ENCODE measurements at regions not wholly inside any gene's neighbourhood (a gene's known extent, or its start where the extent isn't known, plus 50 kb on each side); places are given as distances from the start of the nearest gene placed in this dataset.

DNA sequence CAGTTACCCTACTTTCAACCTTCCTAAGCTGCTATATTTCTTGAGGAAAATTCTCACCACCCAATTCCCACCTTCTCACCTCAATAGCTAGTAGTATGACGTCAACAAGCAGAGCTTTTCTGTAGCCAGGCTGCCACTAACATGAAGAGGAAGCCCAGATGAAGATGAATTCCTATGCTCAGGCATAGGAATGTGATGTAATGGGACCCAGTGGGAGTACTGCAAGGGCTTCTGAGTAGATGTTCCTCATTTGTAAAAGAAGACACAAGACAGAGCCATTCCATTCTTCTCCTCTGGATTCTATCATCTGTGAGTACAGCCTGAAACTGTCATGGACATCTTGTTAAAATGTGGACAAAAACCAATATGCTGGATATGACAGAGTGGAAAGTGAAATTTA is 81.6 kb upstream of the KLF3 start:
- no peak overlapping the region for H3K4me3 ChIP-seq (ENCODE audit: low read length)
- no peak overlapping the region for H3K9ac ChIP-seq (ENCODE audit: low read length)
- no peaks in the 10 kb centered on the region for H3K4me1 ChIP-seq (ENCODE audit: low read length)
- H3K27ac ChIP-seq (ENCODE audit: low read length) = no peak overlapping the region
- H3K9me3 ChIP-seq (ENCODE audit: insufficient read depth, low read length) = no peaks in the 10 kb centered on the region
- no peak overlapping the region for H2AFZ ChIP-seq (ENCODE audit: low read depth, low read length)
- H4K20me1 ChIP-seq (ENCODE audit: insufficient read depth, low read length) = no peaks in the 10 kb centered on the region
- H3K27me3 ChIP-seq (ENCODE audit: low read depth, low read length) = peaks cover 15% of the 10 kb centered on the region
- no peak for TF ChIP-seq EZH2phosphoT487 (IDR thresholded peaks at IDR 0.05; ENCODE audit: low read depth)
- TF ChIP-seq, protein P1, sequence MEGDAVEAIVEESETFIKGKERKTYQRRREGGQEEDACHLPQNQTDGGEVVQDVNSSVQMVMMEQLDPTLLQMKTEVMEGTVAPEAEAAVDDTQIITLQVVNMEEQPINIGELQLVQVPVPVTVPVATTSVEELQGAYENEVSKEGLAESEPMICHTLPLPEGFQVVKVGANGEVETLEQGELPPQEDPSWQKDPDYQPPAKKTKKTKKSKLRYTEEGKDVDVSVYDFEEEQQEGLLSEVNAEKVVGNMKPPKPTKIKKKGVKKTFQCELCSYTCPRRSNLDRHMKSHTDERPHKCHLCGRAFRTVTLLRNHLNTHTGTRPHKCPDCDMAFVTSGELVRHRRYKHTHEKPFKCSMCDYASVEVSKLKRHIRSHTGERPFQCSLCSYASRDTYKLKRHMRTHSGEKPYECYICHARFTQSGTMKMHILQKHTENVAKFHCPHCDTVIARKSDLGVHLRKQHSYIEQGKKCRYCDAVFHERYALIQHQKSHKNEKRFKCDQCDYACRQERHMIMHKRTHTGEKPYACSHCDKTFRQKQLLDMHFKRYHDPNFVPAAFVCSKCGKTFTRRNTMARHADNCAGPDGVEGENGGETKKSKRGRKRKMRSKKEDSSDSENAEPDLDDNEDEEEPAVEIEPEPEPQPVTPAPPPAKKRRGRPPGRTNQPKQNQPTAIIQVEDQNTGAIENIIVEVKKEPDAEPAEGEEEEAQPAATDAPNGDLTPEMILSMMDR (IDR thresholded peaks at IDR 0.05; ENCODE audit: low read depth, low read length) = no peak
- H3K36me3 ChIP-seq (replicated peaks; ENCODE audit: low read depth, low read length) = no peaks in the 10 kb centered on the region
- no peak overlapping the region for H3K4me2 ChIP-seq (ENCODE audit: low read length)
- no peaks in the 10 kb centered on the region for H3K79me2 ChIP-seq (ENCODE audit: low read length)

DNA sequence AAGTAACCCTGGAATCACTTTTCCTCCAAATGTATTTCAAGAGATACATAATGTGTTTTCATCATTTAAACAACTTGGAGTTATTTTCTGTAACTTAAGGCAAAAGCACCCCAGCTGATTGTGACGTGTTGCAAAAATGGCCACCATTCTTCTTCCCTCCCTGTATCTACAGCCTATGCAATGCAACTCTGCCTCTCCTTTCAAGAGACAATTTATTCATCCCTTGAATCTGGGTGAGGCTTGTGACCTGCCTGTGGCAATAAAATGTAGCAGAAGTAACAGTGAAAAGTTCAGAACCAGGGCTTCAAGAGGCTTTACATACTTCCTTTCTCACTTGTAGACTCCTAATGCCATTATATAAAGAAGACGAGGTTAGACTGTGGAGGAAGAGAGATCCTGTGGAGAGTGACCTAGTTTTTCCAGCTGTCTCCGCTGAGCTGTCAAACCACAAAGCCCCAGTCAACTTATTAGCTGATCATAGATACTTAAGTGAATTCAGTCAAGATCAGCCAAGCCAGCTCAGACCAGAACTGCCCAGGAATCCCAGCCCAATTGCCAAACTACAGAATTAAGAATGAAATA is 81.0 kb upstream of the KLF3 start:
- Histone ChIP-seq H3K27ac (ENCODE audit: low read length) (no peak overlapping the region), H2AFZ (ENCODE audit: low read depth, low read length) (no peak overlapping the region), H3K4me3 (ENCODE audit: low read length) (no peak overlapping the region), H3K36me3 (replicated peaks; ENCODE audit: low read depth, low read length) (no peaks in the 10 kb centered on the region), H3K27me3 (ENCODE audit: low read depth, low read length) (peaks cover 15% of the 10 kb centered on the region), H3K79me2 (ENCODE audit: low read length) (no peaks in the 10 kb centered on the region), H3K9me3 (ENCODE audit: insufficient read depth, low read length) (no peaks in the 10 kb centered on the region), H3K4me1 (ENCODE audit: low read length) (no peaks in the 10 kb centered on the region), H3K9ac (ENCODE audit: low read length) (no peak overlapping the region), H3K4me2 (ENCODE audit: low read length) (no peak overlapping the region), H4K20me1 (ENCODE audit: insufficient read depth, low read length) (no peaks in the 10 kb centered on the region)
- TF ChIP-seq, protein P1 (IDR thresholded peaks at IDR 0.05; ENCODE audit: low read depth, low read length) = no peak
- no peak for TF ChIP-seq EZH2phosphoT487 (IDR thresholded peaks at IDR 0.05; ENCODE audit: low read depth)

DNA sequence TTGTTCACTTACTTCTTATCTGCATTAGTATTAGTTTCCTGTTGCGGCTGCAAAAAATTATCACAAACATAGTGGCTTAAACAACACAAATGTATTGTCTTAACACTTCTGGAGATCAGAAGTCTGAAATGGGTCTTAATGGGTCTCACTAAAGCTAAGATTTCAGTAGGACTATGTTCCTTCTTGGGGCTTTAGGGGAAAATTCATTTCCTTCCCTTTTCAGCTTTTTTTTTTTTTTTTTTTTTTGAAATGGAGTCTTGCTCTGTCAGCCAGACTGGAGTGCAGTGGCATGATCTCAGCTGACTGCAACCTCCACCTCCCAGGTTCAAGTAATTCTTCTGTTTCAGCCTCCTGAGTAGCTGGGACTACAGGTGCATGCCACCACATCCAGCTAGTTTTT is 78.1 kb upstream of the KLF3 start:
- H2AFZ ChIP-seq (ENCODE audit: low read depth, low read length) = no peak overlapping the region
- H3K27me3 ChIP-seq (ENCODE audit: low read depth, low read length) = peaks cover 15% of the 10 kb centered on the region
- no peak overlapping the region for H3K9ac ChIP-seq (ENCODE audit: low read length)
- H3K4me3 ChIP-seq (ENCODE audit: low read length) = no peak overlapping the region
- no peak overlapping the region for H3K27ac ChIP-seq (ENCODE audit: low read length)
- no peaks in the 10 kb centered on the region for H4K20me1 ChIP-seq (ENCODE audit: insufficient read depth, low read length)
- TF ChIP-seq, protein P1 (IDR thresholded peaks at IDR 0.05; ENCODE audit: low read depth, low read length) = no peak
- no peak for TF ChIP-seq EZH2phosphoT487 (IDR thresholded peaks at IDR 0.05; ENCODE audit: low read depth)
- no peaks in the 10 kb centered on the region for H3K79me2 ChIP-seq (ENCODE audit: low read length)
- no peaks in the 10 kb centered on the region for H3K36me3 ChIP-seq (replicated peaks; ENCODE audit: low read depth, low read length)
- H3K4me1 ChIP-seq (ENCODE audit: low read length) = no peaks in the 10 kb centered on the region
- no peak overlapping the region for H3K4me2 ChIP-seq (ENCODE audit: low read length)
- H3K9me3 ChIP-seq (ENCODE audit: insufficient read depth, low read length) = no peaks in the 10 kb centered on the region

DNA sequence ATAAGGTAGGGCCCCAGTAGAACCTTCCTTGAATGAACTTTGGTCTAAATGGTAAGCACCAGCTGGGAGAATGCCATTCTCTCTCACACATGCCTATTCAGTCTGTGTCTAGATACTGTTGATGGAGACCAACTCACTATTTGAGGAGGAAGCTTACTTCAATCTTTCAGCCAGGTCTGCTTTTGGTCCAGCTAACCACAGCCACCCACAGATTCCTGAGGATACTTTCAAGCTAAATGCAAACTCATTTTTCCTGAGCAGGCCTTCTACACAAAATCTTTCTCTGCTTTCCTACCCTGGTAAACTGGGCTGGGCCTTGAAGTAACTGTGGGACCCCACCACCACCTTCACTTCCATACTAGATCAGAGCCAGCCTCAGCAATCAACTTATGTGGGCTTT is 76.9 kb upstream of the KLF3 start:
- TF ChIP-seq, protein P1 (IDR thresholded peaks at IDR 0.05; ENCODE audit: low read depth, low read length) = no peak
- Histone ChIP-seq H3K4me2 (ENCODE audit: low read length) (no peak overlapping the region), H3K9ac (ENCODE audit: low read length) (no peak overlapping the region), H3K4me3 (ENCODE audit: low read length) (no peak overlapping the region), H3K27me3 (ENCODE audit: low read depth, low read length) (peaks cover 21% of the 10 kb centered on the region), H3K4me1 (ENCODE audit: low read length) (no peaks in the 10 kb centered on the region), H3K9me3 (ENCODE audit: insufficient read depth, low read length) (no peaks in the 10 kb centered on the region), H2AFZ (ENCODE audit: low read depth, low read length) (no peak overlapping the region), H3K36me3 (replicated peaks; ENCODE audit: low read depth, low read length) (no peaks in the 10 kb centered on the region), H4K20me1 (ENCODE audit: insufficient read depth, low read length) (no peaks in the 10 kb centered on the region), H3K27ac (ENCODE audit: low read length) (no peak overlapping the region), H3K79me2 (ENCODE audit: low read length) (no peaks in the 10 kb centered on the region)
